Uterus (tissue), 2 donors: ENCODE measurements at regions not wholly inside any gene's neighbourhood (a gene's known extent, or its start where the extent isn't known, plus 50 kb on each side); places are given as distances from the start of the nearest gene placed in this dataset.
"Not testable (repeated sequence)": the region's sequence is repeated elsewhere in the genome, so short reads cannot be mapped to it uniquely, and the experiment has no call there.

Experiments
- CTCF ChIP-seq, 4 experiments: fragments of 200-600 bp in 2 of 4; fragments of 450-650 bp in 2 of 4; sonication (generic) in 2 of 4; IDR thresholded peaks; one replicate each; pipeline ENCODE4 v1.5.1; 2016 to 2019; ENCODE audit warnings: antibody characterized with exemption in 4 of 4, mild to moderate bottlenecking in 2 of 4, moderate library complexity in 1 of 4
- POLR2A ChIP-seq, 2 donors: fragments of 450-650 bp; IDR thresholded peaks; one replicate each; pipeline ENCODE4 v1.6.1; 2016; ENCODE audit warnings: antibody characterized with exemption in 2 of 2, mild to moderate bottlenecking in 1 of 2, moderate library complexity in 1 of 2

- TF ChIP-seq POLR2A, CTCF (IDR thresholded peaks at IDR 0.05): not testable (repeated sequence)
Measured at GRCh38 chr22:44643526-44644101, 58.4 kb upstream of the PRR5 start.
